MCF 10A (cell line): ENCODE measurements at regions not wholly inside any gene's neighbourhood (a gene's known extent, or its start where the extent isn't known, plus 50 kb on each side); places are given as distances from the start of the nearest gene placed in this dataset.
"Not testable (repeated sequence)": the region's sequence is repeated elsewhere in the genome, so short reads cannot be mapped to it uniquely, and the experiment has no call there.

Experiments
- BruUV-seq: library from RNA; stranded (reverse); fragments of 400-500 nt; replicated peaks from 2 replicates; lab custom pipeline; 2021; lab: Mats Ljungman, UMichigan
- CTCF ChIA-PET: fragments of 300-600 bp; sonication (Branson Sonifier 250); formaldehyde crosslinking; extraction: SDS; loops from one replicate; lab custom pipeline; 2021; ENCODE audit warnings: antibody characterized with exemption, inconsistent platforms; lab: Yijun Ruan, JAX
- POLR2A ChIA-PET: fragments of 300-600, 350-650 bp; sonication (Branson Sonifier 250); formaldehyde crosslinking; extraction: SDS; loops from one replicate; lab custom pipeline; 2020; ENCODE audit warnings: antibody characterized with exemption, inconsistent platforms; lab: Yijun Ruan, JAX
- DNase-seq: peaks from one replicate; pipeline ENCODE4 v3.0.0-alpha.2; 2018; ENCODE audit not compliant: unreplicated experiment
- H3K27ac Mint-ChIP-seq: one replicate; pipeline ENCODE4 v1.8.0; 2022; ENCODE audit warnings: mild to moderate bottlenecking, low read depth, mixed read lengths; ENCODE audit not compliant: unreplicated experiment
- H3K27me3 Mint-ChIP-seq: one replicate; pipeline ENCODE4 v1.8.0; 2022; ENCODE audit warnings: mixed read lengths; ENCODE audit not compliant: insufficient read depth, unreplicated experiment
- H3K36me3 Mint-ChIP-seq: one replicate; pipeline ENCODE4 v1.8.0; 2022; ENCODE audit warnings: mild to moderate bottlenecking, moderate library complexity, mixed read lengths; ENCODE audit not compliant: insufficient read depth, unreplicated experiment
- H3K4me1 Mint-ChIP-seq: one replicate; pipeline ENCODE4 v1.8.0; 2022; ENCODE audit warnings: mixed read lengths; ENCODE audit not compliant: insufficient read depth, unreplicated experiment
- H3K4me3 Mint-ChIP-seq: one replicate; pipeline ENCODE4 v1.8.0; 2022; ENCODE audit warnings: mild to moderate bottlenecking, moderate library complexity, mixed read lengths; ENCODE audit not compliant: unreplicated experiment
- H3K9me3 Mint-ChIP-seq: one replicate; pipeline ENCODE4 v1.8.0; 2022; ENCODE audit warnings: mixed read lengths; ENCODE audit not compliant: unreplicated experiment
- intact Hi-C: fragments of 100-400 bp; cut with micrococcal nuclease; formaldehyde crosslinking; loops from 2 replicates; pipeline ENCODE4 v1.14.1; 2022
- TF ChIP-seq, protein P1 (sequence below): fragments of 200-600 bp; IDR thresholded peaks from one replicate; pipeline ENCODE4 v1.8.0; 2022; ENCODE audit warnings: antibody characterized with exemption, mild to moderate bottlenecking; ENCODE audit not compliant: unreplicated experiment

DNA sequence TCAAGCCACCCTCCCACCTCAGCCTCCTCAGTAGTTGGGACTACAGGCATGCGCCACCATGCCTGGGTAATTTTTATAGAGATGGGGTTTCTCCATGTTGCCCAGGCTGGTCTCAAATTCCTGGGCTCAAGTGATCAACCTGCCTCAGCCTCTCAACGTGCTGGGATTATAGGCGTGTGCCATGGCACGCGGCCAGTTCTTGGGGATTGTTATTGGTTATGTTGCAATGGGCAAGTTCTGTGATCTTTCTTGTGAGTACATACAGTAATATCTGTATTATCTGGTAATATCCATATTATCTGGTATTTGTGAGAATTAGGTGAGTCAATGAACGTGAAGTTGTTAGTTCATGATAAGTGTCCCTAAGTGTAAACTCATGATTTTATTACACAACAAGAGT lies 90.3 kb upstream of the TBL1X start:
- no TSS peak for BruUV-seq
- Mint-ChIP-seq H3K4me1 (peaks cover 16% of the 10 kb centered on the region), H3K9me3 (peaks cover 16% of the 10 kb centered on the region), H3K4me3 (no peak overlapping the region), H3K27ac (no peak overlapping the region), H3K36me3 (no peaks in the 10 kb centered on the region), H3K27me3 (peaks cover 28% of the 10 kb centered on the region)
- DNase-seq = peak; percentile 75
- ChIA-PET POLR2A (no interaction called here), CTCF (no interaction called here)
- TF ChIP-seq, protein P1, sequence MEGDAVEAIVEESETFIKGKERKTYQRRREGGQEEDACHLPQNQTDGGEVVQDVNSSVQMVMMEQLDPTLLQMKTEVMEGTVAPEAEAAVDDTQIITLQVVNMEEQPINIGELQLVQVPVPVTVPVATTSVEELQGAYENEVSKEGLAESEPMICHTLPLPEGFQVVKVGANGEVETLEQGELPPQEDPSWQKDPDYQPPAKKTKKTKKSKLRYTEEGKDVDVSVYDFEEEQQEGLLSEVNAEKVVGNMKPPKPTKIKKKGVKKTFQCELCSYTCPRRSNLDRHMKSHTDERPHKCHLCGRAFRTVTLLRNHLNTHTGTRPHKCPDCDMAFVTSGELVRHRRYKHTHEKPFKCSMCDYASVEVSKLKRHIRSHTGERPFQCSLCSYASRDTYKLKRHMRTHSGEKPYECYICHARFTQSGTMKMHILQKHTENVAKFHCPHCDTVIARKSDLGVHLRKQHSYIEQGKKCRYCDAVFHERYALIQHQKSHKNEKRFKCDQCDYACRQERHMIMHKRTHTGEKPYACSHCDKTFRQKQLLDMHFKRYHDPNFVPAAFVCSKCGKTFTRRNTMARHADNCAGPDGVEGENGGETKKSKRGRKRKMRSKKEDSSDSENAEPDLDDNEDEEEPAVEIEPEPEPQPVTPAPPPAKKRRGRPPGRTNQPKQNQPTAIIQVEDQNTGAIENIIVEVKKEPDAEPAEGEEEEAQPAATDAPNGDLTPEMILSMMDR = no peak
- intact Hi-C loops = no loop called here

DNA sequence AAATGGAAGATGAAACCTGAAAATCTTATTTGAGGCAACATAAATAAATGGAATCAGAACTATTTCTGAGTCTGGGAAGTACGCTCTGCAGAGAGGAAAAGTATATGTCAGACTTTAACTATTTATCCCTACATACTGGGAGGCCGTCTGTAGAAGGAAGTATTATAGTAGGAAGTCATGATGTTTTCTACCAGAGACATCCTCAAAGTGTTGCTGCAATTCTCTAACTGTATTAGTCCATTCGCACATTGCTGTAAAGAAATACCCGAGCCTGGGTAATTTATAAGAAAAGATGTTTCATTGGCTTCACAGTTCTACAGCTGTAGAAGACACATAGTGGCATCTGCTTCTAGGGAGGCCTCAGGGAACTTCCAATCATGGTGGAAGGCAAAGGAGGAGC lies 88.7 kb upstream of the TBL1X start:
- peaks cover 22% of the 10 kb centered on the region for H3K4me1 Mint-ChIP-seq
- H3K27me3 Mint-ChIP-seq = peaks cover 16% of the 10 kb centered on the region
- POLR2A ChIA-PET = no interaction called here
- intact Hi-C loops = no loop called here
- peaks cover 16% of the 10 kb centered on the region for H3K9me3 Mint-ChIP-seq
- H3K36me3 Mint-ChIP-seq = no peaks in the 10 kb centered on the region
- TF ChIP-seq, protein P1 = no peak
- CTCF ChIA-PET = no interaction called here
- BruUV-seq = no TSS peak
- H3K27ac Mint-ChIP-seq = no peak overlapping the region
- no peak for DNase-seq
- H3K4me3 Mint-ChIP-seq = no peak overlapping the region

DNA sequence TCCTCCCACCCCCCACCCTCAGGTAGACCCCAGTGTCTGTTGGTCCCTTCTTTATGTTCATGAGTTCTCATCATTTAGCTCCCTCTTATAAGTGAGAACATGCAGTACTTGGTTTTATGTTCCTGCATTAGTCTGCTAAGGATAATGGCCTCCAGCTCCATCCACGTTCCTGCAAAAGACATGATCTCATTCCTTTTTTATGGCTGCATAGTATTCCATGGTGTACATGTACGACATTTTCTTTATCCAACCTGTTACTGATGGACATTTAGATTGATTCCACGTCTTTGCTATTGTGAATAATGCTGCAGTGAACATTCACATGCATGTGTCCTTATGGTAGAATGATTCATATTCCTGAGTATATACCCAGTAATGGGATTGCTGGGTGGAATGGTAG lies 87.6 kb upstream of the TBL1X start:
- H3K4me3 Mint-ChIP-seq, H3K27ac Mint-ChIP-seq, POLR2A ChIA-PET, intact Hi-C loops, DNase-seq, BruUV-seq, H3K36me3 Mint-ChIP-seq: not testable (repeated sequence)
- Mint-ChIP-seq H3K27me3 (peaks cover 17% of the 10 kb centered on the region), H3K9me3 (peaks cover 16% of the 10 kb centered on the region), H3K4me1 (peaks cover 22% of the 10 kb centered on the region)
- CTCF ChIA-PET = interaction anchor here (0.6 kb wide), 1 partner anchor 760 kb away, joined by 4 read pairs; no protein-coding TSS in a partner anchor

DNA sequence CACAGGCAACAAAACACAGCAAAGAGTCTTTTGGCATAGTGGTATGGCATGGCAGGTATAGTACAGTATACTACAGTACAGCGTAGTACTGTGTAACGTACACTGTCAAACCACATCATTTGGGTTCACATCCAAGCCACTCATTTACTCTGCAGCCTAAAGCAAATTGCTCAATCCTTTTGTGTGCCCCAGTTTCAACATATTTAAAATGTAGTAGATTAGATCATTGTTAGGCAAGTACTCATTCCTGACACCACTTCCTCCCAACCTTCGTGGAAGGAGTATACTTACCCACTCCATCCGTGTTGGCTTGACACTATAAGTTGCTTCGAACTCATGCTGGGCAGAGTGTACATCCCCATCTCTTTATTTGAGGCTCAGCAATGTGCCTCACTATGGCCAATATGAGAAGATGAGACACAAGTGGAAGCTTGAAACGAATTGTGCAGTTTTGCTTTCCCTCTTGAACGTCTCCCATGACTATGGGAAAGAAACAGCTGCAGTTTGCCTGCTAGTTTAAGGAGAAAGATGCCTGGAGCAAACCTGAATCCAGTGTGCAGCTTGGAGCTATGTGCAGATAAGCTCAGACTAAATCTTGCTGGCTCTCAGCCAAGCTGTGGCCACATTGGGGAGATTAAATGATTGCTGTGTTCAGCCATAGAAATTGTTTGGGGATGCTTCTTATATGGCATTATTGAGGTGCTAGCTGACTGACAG lies 85.7 kb upstream of the TBL1X start:
- peak; percentile 81 for DNase-seq
- intact Hi-C loops = no loop called here
- TF ChIP-seq, protein P1 = no peak

More for the DNA sequence above, 85.7 kb upstream of the TBL1X start:
- Mint-ChIP-seq H3K9me3 (peaks cover 16% of the 10 kb centered on the region), H3K36me3 (no peaks in the 10 kb centered on the region), H3K4me1 (peaks cover 22% of the 10 kb centered on the region), H3K27me3 (peaks cover 20% of the 10 kb centered on the region), H3K4me3 (peak overlapping the region; percentile 39), H3K27ac (no peak overlapping the region)
- POLR2A ChIA-PET = interaction anchor here (0.6 to 1.0 kb wide), 2 partner anchors 15 to 781 kb away, joined by 3 read pairs; no protein-coding TSS in a partner anchor
- BruUV-seq = no TSS peak
- CTCF ChIA-PET = interaction anchor here (1.0 kb wide), 1 partner anchor 8 kb away, joined by 3 read pairs; no protein-coding TSS in a partner anchor
